PC-3 (cell line): ENCODE measurements at regions not wholly inside any gene's neighbourhood (a gene's known extent, or its start where the extent isn't known, plus 50 kb on each side); places are given as distances from the start of the nearest gene placed in this dataset.

Experiments
- ATAC-seq: fragments of 200-7000 bp; cut with Tn5 transposase; 2 replicates; pipeline ENCODE4 v1.9.1; 2020; ENCODE audit warnings: mild to moderate bottlenecking, moderate library complexity
- BruUV-seq: library from RNA; stranded (reverse); fragments of 400-500 nt; replicated peaks from 2 replicates; lab custom pipeline; 2021; lab: Mats Ljungman, UMichigan
- CTCF ChIA-PET: fragments of 300-600 bp; sonication (Branson Sonifier 250); formaldehyde crosslinking; loops from one replicate; lab custom pipeline; 2022; ENCODE audit warnings: antibody characterized with exemption; lab: Charles Lee
- POLR2A ChIA-PET: fragments of 300-600 bp; sonication (Branson Sonifier 250); formaldehyde crosslinking; loops from one replicate; lab custom pipeline; 2022; ENCODE audit warnings: antibody characterized with exemption; ENCODE audit not compliant: unreplicated experiment; lab: Charles Lee
- DNase-seq: peaks from one replicate; pipeline ENCODE4 v3.0.0-alpha.2; 2015
- H2AFZ ChIP-seq: fragments of 300-600 bp; sonication (generic); 2 replicates; pipeline ENCODE4 v1.6.0; 2016; ENCODE audit warnings: antibody characterized with exemption, low read length
- H3F3A ChIP-seq: fragments of 300-600 bp; sonication (generic); one replicate; pipeline ENCODE4 v1.6.0; 2017; ENCODE audit warnings: antibody characterized with exemption, low read length, control low read depth, mild to moderate bottlenecking; ENCODE audit not compliant: unreplicated experiment
- H3K27ac ChIP-seq: fragments of 300-600 bp; sonication (generic); 2 replicates; pipeline ENCODE4 v1.5.1; 2016; ENCODE audit warnings: mild to moderate bottlenecking, low read length
- H3K27me3 ChIP-seq: fragments of 300-600 bp; sonication (generic); 2 replicates; pipeline ENCODE4 v1.6.1; 2016; ENCODE audit warnings: low read length, mixed read lengths
- H3K36me3 ChIP-seq: fragments of 300-600 bp; sonication (generic); 2 replicates; pipeline ENCODE4 v1.6.1; 2016; ENCODE audit warnings: low read depth, mixed run types, low read length, mixed read lengths
- H3K4me1 ChIP-seq: fragments of 300-600 bp; sonication (generic); 2 replicates; pipeline ENCODE4 v1.5.1; 2016; ENCODE audit warnings: low read length; ENCODE audit not compliant: insufficient read depth
- H3K4me2 ChIP-seq: fragments of 300-600 bp; sonication (generic); 2 replicates; pipeline ENCODE4 v1.6.0; 2016; ENCODE audit warnings: low read length
- H3K4me3 ChIP-seq: fragments of 300-600 bp; sonication (generic); 2 replicates; pipeline ENCODE4 v1.5.1; 2016; ENCODE audit warnings: mild to moderate bottlenecking, low read length, mixed read lengths
- H3K79me2 ChIP-seq: fragments of 300-600 bp; sonication (generic); 2 replicates; pipeline ENCODE4 v1.6.1; 2017; ENCODE audit warnings: low read length, mixed read lengths
- H3K9ac ChIP-seq: fragments of 300-600 bp; sonication (generic); 2 replicates; pipeline ENCODE4 v1.6.0; 2016; ENCODE audit warnings: mild to moderate bottlenecking, low read length
- H3K9me2 ChIP-seq: fragments of 300-600 bp; sonication (generic); replicated peaks from 2 replicates; pipeline ENCODE4 v1.6.1; 2016; ENCODE audit warnings: mixed run types, low read length, mixed read lengths
- H3K9me3 ChIP-seq: fragments of 300-600 bp; sonication (generic); 2 replicates; pipeline ENCODE4 v1.6.1; 2016; ENCODE audit warnings: low read length, mixed read lengths
- H4K20me1 ChIP-seq: fragments of 300-600 bp; sonication (generic); 2 replicates; pipeline ENCODE4 v1.6.1; 2016; ENCODE audit warnings: low read length, mixed read lengths
- CTCF ChIP-seq: fragments of 300-600 bp; sonication (generic); conservative IDR thresholded peaks from 2 replicates; pipeline ENCODE4 v1.5.1; 2017; ENCODE audit warnings: antibody characterized with exemption, low read depth, mild to moderate bottlenecking, low read length
- EZH2 ChIP-seq: fragments of 300-600 bp; sonication (generic); IDR thresholded peaks from one replicate; pipeline ENCODE4 v1.6.1; 2017; ENCODE audit warnings: antibody characterized with exemption, mild to moderate bottlenecking, low read length; ENCODE audit not compliant: unreplicated experiment
- EZH2phosphoT487 ChIP-seq: fragments of 300-600 bp; sonication (generic); IDR thresholded peaks from 2 replicates; pipeline ENCODE4 v1.6.1; 2018; ENCODE audit warnings: mild to moderate bottlenecking, antibody characterized with exemption, low read length, borderline replicate concordance
- intact Hi-C: fragments of 100-400 bp; cut with micrococcal nuclease; formaldehyde crosslinking; loops from 2 replicates; pipeline ENCODE4 v1.9.0; 2023

GRCh38 chr7:121489440-121489839 is 93.3 kb upstream of the FAM3C start:
- H3K4me1 ChIP-seq, result peaks cover 23% of the 10 kb centered on the region
- no peaks in the 10 kb centered on the region for H4K20me1 ChIP-seq
- no peak overlapping the region for H3K9ac ChIP-seq
- no peak for TF ChIP-seq CTCF
- no peak for TF ChIP-seq EZH2phosphoT487
- TF ChIP-seq EZH2, result no peak
- no peaks in the 10 kb centered on the region for H3K27me3 ChIP-seq
- DNase-seq, result no peak
- ATAC-seq, result no peak; the same call in 1 of the 2 replicates
- BruUV-seq, result no TSS peak
- no peak overlapping the region for H3K4me3 ChIP-seq
- no peaks in the 10 kb centered on the region for H3K9me2 ChIP-seq
- POLR2A ChIA-PET, result interaction anchor here (0.5 kb wide), 1 partner anchor 33 kb away, joined by 3 read pairs; no protein-coding TSS in a partner anchor
- intact Hi-C loops, result no loop called here
- no peaks in the 10 kb centered on the region for H3K79me2 ChIP-seq
- H3K9me3 ChIP-seq, result no peaks in the 10 kb centered on the region
- no peak overlapping the region for H3K4me2 ChIP-seq
- no peaks in the 10 kb centered on the region for H3F3A ChIP-seq
- CTCF ChIA-PET, result no interaction called here
- no peak overlapping the region for H2AFZ ChIP-seq
- no peaks in the 10 kb centered on the region for H3K36me3 ChIP-seq
- no peak overlapping the region for H3K27ac ChIP-seq

GRCh38 chr7:121488111-121488650 is 92.1 kb upstream of the FAM3C start:
- ATAC-seq, result peak; percentile 68
- POLR2A ChIA-PET, result no interaction called here

More at GRCh38 chr7:121488111-121488650, 92.1 kb upstream of the FAM3C start:
- H3K36me3 ChIP-seq, result no peaks in the 10 kb centered on the region
- TF ChIP-seq EZH2 (no peak), CTCF (no peak), EZH2phosphoT487 (no peak)
- H3K4me2 ChIP-seq, result peak overlapping the region; percentile 78
- no peaks in the 10 kb centered on the region for H3K79me2 ChIP-seq
- peak overlapping the region; percentile 51 for H3K4me3 ChIP-seq
- peak overlapping the region; percentile 63 for H2AFZ ChIP-seq
- no peaks in the 10 kb centered on the region for H3K9me2 ChIP-seq
- peaks cover 17% of the 10 kb centered on the region for H3K4me1 ChIP-seq
- H3K9ac ChIP-seq, result no peak overlapping the region
- no peaks in the 10 kb centered on the region for H3K27me3 ChIP-seq
- intact Hi-C loops, result no loop called here
- peak; percentile 18 for DNase-seq
- H4K20me1 ChIP-seq, result no peaks in the 10 kb centered on the region
- H3F3A ChIP-seq, result no peaks in the 10 kb centered on the region
- BruUV-seq, result no TSS peak
- CTCF ChIA-PET, result no interaction called here
- no peaks in the 10 kb centered on the region for H3K9me3 ChIP-seq
- peak overlapping the region; percentile 6; the same call in 1 of the 2 replicates for H3K27ac ChIP-seq
